ENCODE measurements at regions not wholly inside any gene's neighbourhood (a gene's known extent, or its start where the extent isn't known, plus 50 kb on each side); places are given as distances from the start of the nearest gene placed in this dataset.

DNA sequence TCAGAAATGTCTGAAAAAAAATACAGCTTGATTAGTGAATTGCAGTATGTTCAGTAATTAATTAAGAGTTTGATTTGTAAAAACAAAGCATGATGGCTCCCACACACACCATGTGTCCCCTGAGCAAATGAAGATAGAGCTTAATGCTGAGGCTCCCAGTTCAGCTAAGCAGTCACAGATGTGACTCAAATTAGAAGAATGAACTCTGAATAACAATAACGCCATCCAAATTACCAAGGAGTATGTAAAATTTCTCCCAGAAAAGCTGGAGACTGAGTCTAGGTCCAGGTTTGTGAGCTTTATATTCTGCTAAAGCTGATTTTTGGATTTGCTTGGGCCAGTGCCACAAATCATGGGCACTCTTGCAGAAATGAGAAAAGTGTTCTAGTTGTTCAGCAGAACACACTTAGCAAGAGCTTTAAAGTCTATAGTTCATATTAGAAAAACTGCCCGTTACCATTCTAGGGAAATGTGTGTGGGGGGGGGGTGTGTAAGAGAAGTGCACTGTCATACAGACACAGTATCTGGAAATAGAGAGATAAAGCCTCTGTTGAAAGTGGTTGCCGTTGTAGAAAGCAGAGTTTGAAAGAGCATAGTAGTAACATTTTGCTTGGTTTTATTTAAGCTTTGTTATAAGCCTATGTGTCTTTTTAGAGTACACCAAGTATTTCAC is 253.1 kb downstream of the BCAT1 start:
- ATAC-seq (no peak), DNase-seq (no peak)
- no peak overlapping the region for H3K27ac Mint-ChIP-seq
- no peaks in the 10 kb centered on the region for H3K4me1 ChIP-seq (ENCODE audit: control insufficient read depth, insufficient read depth, low read length)
- no peaks in the 10 kb centered on the region for H3K4me1 Mint-ChIP-seq
- H3K4me3 Mint-ChIP-seq, result no peak overlapping the region
- peaks cover 0 to 5% of the 10 kb centered on the region in 2 donors for H3K27me3 Mint-ChIP-seq (ENCODE audit: low read depth in 2 of 2)
- H3K4me3 ChIP-seq (ENCODE audit: low read length), result no peak overlapping the region
- no peaks in the 10 kb centered on the region for H3K36me3 ChIP-seq (ENCODE audit: control insufficient read depth, insufficient read depth, low read length)
- H3K9me3 Mint-ChIP-seq, result no peaks in the 10 kb centered on the region
- H3K27ac ChIP-seq (ENCODE audit: low read length), result no peak overlapping the region
- no peaks in the 10 kb centered on the region for H3K9me3 ChIP-seq (ENCODE audit: control insufficient read depth, insufficient read depth, low read length)
- intact Hi-C loops (cut with micrococcal nuclease), result no loop called here
- no peaks in the 10 kb centered on the region for H3K36me3 Mint-ChIP-seq
- 55% methylated on average over 3 of the region's 3 CpGs for WGBS (ENCODE audit: insufficient coverage)
- TF ChIP-seq, protein P1, sequence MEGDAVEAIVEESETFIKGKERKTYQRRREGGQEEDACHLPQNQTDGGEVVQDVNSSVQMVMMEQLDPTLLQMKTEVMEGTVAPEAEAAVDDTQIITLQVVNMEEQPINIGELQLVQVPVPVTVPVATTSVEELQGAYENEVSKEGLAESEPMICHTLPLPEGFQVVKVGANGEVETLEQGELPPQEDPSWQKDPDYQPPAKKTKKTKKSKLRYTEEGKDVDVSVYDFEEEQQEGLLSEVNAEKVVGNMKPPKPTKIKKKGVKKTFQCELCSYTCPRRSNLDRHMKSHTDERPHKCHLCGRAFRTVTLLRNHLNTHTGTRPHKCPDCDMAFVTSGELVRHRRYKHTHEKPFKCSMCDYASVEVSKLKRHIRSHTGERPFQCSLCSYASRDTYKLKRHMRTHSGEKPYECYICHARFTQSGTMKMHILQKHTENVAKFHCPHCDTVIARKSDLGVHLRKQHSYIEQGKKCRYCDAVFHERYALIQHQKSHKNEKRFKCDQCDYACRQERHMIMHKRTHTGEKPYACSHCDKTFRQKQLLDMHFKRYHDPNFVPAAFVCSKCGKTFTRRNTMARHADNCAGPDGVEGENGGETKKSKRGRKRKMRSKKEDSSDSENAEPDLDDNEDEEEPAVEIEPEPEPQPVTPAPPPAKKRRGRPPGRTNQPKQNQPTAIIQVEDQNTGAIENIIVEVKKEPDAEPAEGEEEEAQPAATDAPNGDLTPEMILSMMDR (IDR thresholded peaks at IDR 0.05), result no peak
- no peaks in the 10 kb centered on the region for H3K27me3 ChIP-seq (ENCODE audit: control insufficient read depth, insufficient read depth, low read length)

DNA sequence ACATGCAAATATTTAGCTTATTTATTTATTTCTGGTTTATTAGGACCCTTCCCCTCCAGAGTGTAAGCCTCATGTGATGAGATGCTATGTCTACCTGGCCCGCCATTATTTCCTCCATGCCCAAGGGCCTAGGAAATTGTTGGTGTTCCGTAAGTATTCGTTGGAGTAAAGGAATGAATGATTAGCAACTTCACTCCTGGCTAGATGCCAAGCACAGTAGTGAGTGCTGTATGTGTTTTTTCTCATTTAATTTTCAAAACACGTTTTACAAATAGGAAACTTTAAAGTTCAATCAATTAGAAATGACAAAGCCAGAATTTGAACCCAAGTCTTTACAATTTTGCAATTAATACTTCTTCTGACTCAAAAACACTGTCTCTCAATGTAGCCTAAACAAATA is 253.8 kb downstream of the BCAT1 start:
- no peaks in the 10 kb centered on the region for H3K36me3 ChIP-seq (ENCODE audit: control insufficient read depth, insufficient read depth, low read length)
- intact Hi-C loops (cut with micrococcal nuclease), result no loop called here
- DNase-seq, result no peak
- TF ChIP-seq, protein P1 (IDR thresholded peaks at IDR 0.05), result no peak
- H3K27me3 ChIP-seq (ENCODE audit: control insufficient read depth, insufficient read depth, low read length), result no peaks in the 10 kb centered on the region
- H3K27ac Mint-ChIP-seq, result no peak overlapping the region
- peaks cover 0 to 11% of the 10 kb centered on the region in 2 donors for H3K27me3 Mint-ChIP-seq (ENCODE audit: low read depth in 2 of 2)
- WGBS (ENCODE audit: insufficient coverage), result 100% methylated on average over 2 of the region's 4 CpGs
- no peak overlapping the region for H3K27ac ChIP-seq (ENCODE audit: low read length)
- H3K4me1 ChIP-seq (ENCODE audit: control insufficient read depth, insufficient read depth, low read length), result no peaks in the 10 kb centered on the region
- ATAC-seq, result no peak
- no peaks in the 10 kb centered on the region for H3K36me3 Mint-ChIP-seq
- no peak overlapping the region for H3K4me3 Mint-ChIP-seq
- H3K4me1 Mint-ChIP-seq, result no peaks in the 10 kb centered on the region
- no peaks in the 10 kb centered on the region for H3K9me3 Mint-ChIP-seq
- H3K9me3 ChIP-seq (ENCODE audit: control insufficient read depth, insufficient read depth, low read length), result no peaks in the 10 kb centered on the region
- H3K4me3 ChIP-seq (ENCODE audit: low read length), result no peak overlapping the region

DNA sequence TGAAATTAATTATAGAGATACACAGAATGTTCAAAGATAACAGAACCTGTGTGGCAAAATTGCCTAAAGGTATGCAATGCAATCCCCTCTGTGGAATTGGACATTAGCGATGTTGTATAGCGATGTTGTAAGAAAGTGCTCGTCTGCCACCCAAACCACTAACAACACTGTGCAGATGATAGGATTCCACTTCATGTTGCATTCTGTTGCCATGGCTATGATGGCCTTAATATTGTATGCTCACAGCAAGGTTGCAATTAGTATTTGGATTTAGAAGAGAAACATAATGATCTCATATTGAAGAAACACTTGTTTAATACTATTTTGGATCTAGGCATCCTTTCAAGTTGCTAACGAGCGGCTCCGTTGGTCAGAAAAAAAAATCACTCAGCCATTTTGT is 260.3 kb downstream of the BCAT1 start:
- ATAC-seq (no peak), DNase-seq (no peak)
- H3K4me3 ChIP-seq (ENCODE audit: low read length), result no peak overlapping the region
- Mint-ChIP-seq H3K4me1 (no peaks in the 10 kb centered on the region), H3K4me3 (no peak overlapping the region), H3K27me3 (ENCODE audit: low read depth in 2 of 2) (peaks cover 0 to 21% of the 10 kb centered on the region in 2 donors), H3K9me3 (no peaks in the 10 kb centered on the region), H3K36me3 (no peaks in the 10 kb centered on the region), H3K27ac (no peak overlapping the region)
- WGBS (ENCODE audit: insufficient coverage), result 98% methylated on average over 6 of the region's 6 CpGs
- TF ChIP-seq, protein P1 (IDR thresholded peaks at IDR 0.05), result no peak
- no peaks in the 10 kb centered on the region for H3K27me3 ChIP-seq (ENCODE audit: control insufficient read depth, insufficient read depth, low read length)
- H3K9me3 ChIP-seq (ENCODE audit: control insufficient read depth, insufficient read depth, low read length), result no peaks in the 10 kb centered on the region
- H3K4me1 ChIP-seq (ENCODE audit: control insufficient read depth, insufficient read depth, low read length), result no peaks in the 10 kb centered on the region
- no peak overlapping the region for H3K27ac ChIP-seq (ENCODE audit: low read length)
- H3K36me3 ChIP-seq (ENCODE audit: control insufficient read depth, insufficient read depth, low read length), result no peaks in the 10 kb centered on the region
- intact Hi-C loops (cut with micrococcal nuclease), result no loop called here

DNA sequence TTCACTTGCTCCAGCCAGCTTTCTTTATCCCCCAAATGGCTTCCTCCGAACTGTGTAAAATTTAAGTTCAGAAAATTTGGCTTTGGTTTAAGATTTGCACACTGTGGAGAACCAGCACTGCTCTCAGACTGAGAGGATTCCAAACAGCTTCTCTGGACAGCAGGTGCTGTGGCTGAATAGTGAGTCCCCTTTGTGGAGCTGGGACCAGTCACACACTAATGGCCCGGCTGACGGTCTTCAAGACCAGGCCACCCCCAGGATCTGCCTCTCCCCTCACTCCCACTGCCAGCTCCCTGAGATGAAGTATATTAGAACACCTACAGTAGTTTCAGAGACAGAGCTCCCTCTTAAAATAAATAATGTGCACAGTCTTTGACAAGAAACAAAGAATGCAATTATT is 267.3 kb downstream of the BCAT1 start:
- no peaks in the 10 kb centered on the region for H3K27me3 ChIP-seq (ENCODE audit: control insufficient read depth, insufficient read depth, low read length)
- Mint-ChIP-seq H3K36me3 (no peaks in the 10 kb centered on the region), H3K9me3 (no peaks in the 10 kb centered on the region), H3K4me3 (no peak overlapping the region), H3K27ac (no peak overlapping the region), H3K27me3 (ENCODE audit: low read depth in 2 of 2) (peaks cover 0 to 2% of the 10 kb centered on the region in 2 donors), H3K4me1 (no peaks in the 10 kb centered on the region)
- ATAC-seq (no peak), DNase-seq (no peak)
- H3K4me1 ChIP-seq (ENCODE audit: control insufficient read depth, insufficient read depth, low read length), result no peaks in the 10 kb centered on the region
- intact Hi-C loops (cut with micrococcal nuclease), result no loop called here
- TF ChIP-seq, protein P1 (IDR thresholded peaks at IDR 0.05), result no peak
- H3K4me3 ChIP-seq (ENCODE audit: low read length), result no peak overlapping the region
- no peaks in the 10 kb centered on the region for H3K9me3 ChIP-seq (ENCODE audit: control insufficient read depth, insufficient read depth, low read length)
- no peak overlapping the region for H3K27ac ChIP-seq (ENCODE audit: low read length)
- no peaks in the 10 kb centered on the region for H3K36me3 ChIP-seq (ENCODE audit: control insufficient read depth, insufficient read depth, low read length)
- WGBS (ENCODE audit: insufficient coverage), result 91% methylated on average over 3 of the region's 3 CpGs
